ENCODE measurements at regions not wholly inside any gene's neighbourhood (a gene's known extent, or its start where the extent isn't known, plus 50 kb on each side); places are given as distances from the start of the nearest gene placed in this dataset.

- no peak for DNase-seq
Measured at GRCh38 chr2:235265348-235265965, 228.4 kb upstream of the AGAP1 start.

DNA sequence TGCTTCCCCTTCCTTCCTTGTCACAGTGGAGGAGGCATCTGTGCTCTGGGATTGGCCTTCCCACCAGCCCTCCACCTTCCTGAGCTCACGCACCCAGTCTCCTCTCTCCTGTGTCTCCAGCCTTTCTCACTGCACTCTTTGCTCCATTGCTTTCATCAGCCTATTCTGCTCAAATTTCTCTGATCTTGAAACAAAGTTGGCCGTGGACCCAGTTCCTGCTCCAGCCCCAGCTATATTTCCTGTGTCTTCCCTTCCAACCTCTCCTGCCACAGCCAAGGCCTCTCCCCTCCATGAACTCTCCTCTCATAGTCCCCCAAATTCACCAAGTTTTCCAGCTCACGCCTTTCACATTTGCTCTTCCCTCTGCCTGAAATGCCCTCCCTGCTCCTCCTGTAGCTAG is 226.6 kb upstream of the AGAP1 start:
- DNase-seq: no peak

- peak; percentile 30 for DNase-seq
Measured at GRCh38 chr2:235268535-235268934, 225.3 kb upstream of the AGAP1 start.

DNA sequence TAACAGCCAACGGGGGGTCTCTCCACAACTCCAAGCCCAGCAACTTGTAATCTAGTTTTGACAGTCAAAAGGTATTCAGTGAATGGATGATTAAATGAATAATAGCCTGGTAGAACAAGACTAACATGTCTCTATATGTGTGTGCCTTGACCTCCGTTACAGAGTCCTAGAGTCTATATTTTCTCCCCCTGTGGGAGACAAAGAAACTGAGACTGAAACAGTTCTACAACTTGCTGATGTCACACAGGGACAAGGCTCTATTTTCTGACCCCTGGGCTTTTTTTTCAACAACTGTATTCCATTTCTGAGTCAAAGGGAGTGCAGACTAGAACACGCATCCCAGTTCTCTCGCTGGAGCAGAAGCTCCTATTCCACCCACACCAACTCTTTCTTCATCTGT is 223.6 kb upstream of the AGAP1 start:
- no peak for DNase-seq

DNA sequence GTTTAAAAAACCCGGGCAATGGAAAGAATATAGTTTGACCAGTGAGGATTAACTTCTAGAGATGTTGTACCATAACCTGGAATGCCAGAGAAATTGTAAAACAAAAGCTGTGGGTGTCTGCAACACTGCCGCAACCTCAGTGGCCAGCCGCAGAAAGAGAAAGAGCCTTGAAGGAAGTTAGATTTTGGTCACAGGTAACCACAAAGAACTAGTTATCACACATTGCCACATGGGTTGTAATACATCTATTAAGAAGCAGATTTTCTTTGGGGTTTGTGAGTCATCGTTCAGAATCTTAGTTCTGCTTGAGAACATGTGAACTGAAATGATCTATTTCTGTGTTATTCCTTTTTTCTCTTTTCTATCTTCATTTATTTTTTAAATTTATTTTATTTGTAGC is 222.9 kb upstream of the AGAP1 start:
- no peak for DNase-seq

DNA sequence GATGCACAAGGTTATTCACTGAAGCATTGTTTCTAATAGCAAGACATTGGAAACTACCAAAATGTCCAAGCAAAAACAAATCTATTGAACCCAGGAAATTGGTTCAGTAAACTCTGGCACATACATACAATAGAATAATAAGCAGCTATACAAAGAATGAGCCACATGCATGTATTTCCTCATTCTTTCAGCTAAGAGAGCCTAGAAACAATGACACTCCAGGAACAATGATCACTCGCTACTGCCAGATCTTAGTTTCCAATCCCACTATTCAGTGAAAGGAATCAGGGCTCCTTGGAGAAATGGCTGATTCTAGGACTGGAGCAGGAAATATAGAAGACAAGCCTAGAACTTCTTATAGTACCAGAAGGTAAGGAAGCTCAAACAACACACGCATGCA is 221.9 kb upstream of the AGAP1 start:
- DNase-seq: peak; percentile 58

DNA sequence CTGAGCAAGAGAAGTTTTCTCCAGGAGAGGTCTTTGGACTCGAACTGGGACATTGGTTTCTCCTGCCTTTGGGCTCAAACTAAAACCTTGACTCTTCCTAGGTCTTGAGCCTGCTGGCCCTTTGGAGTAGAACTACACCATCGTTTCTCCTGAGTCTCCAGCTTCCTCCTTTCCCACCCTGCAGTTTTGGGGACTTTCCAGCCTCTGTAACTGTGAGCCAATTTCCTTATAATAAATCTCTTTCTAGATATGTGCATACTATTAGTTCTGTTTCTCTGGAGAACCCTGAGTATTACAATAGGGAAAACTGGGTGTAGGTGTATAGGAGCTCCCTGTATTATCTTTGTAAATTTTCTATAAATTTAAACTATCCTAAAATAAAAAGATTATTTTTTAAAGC is 219.8 kb upstream of the AGAP1 start:
- no peak for DNase-seq

DNA sequence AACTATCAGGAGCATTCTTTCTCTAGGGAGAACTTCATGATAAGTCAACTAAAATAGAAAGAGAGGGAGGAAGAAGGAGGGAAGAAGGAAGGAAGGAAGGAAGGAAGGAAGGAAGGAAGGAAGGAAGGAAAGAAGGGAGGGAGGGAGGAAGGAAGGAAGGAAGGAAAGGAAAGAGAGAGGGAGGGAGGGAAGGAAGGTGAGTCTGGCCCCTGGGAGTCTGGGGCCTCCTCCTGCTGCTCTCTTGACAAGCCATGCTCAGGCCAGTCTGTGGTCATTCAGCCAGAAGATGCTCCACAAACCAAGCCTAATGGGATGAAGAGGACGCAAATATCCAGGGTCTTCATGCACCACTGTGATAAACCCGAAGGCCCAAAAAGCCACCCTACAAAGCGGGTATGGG is 216.4 kb upstream of the AGAP1 start:
- no peak for DNase-seq

DNA sequence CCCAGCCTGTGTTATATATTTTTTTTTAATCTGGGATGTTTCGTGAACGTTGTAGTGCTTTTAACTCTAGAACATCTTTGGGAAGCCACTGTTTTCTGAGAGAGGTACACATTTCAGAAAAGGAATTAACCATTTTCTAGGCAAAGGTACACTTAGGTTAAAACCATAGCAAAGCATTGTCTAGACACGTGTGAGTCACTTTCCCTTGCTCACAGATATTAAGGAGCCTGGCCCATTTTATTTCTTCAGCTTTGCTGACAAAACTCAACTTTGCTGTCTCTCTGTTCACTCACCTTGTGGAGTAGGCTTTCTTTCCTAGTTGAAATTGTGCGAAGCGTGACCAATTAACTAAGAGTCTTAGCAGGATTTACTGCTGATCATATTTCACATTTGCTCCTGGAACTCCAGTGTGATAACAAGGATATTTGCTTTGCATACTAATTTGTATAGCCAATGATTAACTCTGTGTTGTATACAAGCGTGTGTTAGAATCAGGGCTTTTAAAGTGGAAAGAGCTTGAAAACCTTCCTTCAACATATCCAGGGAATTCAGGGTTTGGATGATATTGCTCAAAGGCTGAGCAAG is 215.0 kb upstream of the AGAP1 start:
- DNase-seq: no peak

DNA sequence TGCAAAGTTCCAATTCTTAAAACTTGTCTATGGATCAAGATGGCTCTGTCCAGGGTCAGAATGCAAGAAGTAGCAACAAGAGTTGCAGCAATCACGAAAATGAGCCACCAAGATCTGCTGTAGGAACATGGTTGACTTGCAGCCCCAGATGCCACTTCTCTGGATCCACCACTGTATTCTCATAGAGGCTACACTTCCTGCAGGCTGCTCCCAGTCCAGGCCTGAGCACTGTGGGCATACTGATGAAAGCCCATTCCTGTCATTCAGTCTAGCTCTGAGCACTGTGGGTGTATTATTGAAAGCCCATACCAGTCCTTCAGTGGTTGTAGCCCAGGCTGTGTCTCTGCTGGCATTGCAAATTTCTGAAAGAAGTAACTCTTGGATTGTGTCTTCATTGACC is 213.9 kb upstream of the AGAP1 start:
- no peak for DNase-seq

DNA sequence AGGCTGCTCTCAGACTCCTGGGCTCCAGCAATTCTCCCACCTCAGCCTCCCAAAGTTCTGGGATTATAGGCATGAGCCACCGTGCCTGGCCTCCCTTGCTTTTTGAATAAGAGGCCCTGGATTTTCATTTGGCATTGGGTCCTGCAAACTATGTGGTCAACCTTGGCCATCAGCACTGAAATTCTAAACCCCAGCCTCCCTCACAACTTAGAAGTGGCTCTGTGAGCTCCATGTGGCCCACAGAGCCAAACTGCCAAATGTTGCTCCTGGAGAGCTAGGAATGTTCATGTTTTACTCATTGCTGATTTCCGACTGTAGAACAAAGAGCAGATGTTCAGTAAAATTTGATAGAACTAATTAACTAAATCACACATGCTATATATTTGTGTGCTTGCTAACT is 210.6 kb upstream of the AGAP1 start:
- no peak for DNase-seq

DNA sequence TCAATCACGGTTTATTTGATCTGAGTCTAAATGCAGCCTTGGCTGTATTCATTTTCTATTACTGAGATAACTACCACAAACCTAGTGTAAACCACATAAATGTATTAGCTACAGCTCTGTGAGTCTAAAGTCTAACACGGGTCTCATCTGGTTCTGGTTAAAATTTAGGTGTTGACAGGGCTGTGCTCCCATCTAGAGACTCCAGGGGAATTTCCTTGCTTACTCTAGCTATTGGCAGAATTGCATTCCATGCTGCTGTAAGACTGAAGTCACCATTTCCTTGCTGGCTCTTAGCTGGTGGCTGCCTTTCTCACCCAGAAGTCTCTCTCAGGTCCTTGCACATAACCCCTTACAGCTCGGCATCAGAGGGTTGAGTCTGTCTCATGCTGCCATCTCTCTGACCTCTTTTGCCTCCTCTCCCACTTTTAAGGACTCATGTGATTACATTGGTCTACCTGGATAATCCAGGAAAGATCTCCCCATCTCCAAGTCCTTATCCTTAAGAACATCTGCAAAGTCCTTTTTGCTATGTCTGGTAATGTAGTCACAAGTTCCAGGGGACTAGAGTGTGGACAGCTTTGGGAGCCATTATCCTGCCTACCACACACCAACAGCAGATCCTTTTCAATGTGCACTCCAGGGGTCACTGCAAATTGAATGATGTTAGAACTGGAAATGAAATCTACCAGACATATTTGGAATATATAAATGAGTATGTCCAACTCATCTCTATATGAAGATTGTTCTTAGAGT is 207.0 kb upstream of the AGAP1 start:
- no peak for DNase-seq

DNA sequence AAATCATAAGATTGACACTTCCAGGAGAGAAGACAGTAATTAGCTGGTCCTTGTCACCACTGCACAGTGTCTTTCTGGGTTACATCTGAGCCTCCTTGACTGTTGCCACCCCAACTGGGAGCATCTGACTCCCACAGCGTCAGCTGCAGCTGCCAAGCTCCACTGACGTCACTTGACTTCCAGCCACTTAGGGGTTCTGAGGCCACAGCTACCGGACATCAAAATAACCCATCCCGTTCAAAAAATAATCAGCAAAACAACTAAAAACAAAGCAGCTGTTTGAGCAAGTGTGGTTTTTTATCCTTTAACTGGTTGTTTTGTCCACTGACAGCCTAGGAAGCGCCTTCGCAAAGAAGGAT is 206.5 kb upstream of the AGAP1 start:
- no peak for DNase-seq

- DNase-seq: no peak
Measured at GRCh38 chr2:235291461-235291860, 202.4 kb upstream of the AGAP1 start.

- no peak for DNase-seq
Measured at GRCh38 chr2:235293061-235293460, 200.8 kb upstream of the AGAP1 start.

- no peak for DNase-seq
Measured at GRCh38 chr2:235295831-235296230, 198.0 kb upstream of the AGAP1 start.

GRCh38 chr2:235300368-235301201 is 193.3 kb upstream of the AGAP1 start:
- peak; percentile 68 for DNase-seq

DNA sequence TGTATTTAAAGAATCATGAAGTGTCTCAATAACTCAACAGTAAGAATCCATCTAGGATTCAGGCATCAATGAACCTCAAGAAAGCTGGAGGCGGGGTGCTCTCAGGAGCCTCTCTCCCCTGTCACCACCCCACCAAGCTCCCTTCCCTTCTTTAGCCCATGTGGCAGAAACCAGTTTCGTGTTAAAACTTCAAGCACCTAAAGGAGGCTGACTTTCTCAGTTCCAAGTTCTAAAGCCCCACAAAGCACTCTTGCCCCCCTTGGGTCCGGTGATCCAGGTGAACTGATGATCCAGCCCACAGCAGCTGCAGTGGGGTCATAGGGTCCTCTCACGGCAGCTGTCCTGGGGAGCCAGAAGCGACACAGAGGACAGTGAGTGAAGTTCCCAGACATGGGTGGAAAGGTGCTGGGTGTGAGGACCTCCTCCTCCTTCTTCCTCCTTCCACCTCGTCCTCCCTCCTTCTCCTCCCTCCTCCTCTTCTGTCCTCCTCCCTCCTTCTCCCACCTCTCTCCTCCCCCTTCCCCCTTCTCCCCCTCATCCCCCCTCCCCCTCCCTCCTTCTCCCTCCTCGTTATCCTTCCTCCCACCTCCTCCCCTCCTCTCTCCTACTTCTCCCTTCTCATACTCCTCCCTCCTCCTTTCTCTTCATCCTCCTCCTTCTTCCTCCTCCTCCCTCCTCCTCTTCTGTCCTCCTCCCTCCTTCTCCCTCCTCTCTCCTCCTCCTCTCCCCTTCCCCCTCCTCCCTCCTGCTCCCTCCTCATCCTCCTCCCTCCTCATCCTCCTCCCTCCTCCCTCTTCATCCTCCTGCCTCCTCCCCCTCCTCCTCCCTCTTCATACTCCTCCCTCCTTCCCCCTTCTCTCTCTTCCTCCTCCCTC is 192.4 kb upstream of the AGAP1 start:
- no peak for DNase-seq

GRCh38 chr2:235302263-235302662 is 191.6 kb upstream of the AGAP1 start:
- no peak for DNase-seq

DNA sequence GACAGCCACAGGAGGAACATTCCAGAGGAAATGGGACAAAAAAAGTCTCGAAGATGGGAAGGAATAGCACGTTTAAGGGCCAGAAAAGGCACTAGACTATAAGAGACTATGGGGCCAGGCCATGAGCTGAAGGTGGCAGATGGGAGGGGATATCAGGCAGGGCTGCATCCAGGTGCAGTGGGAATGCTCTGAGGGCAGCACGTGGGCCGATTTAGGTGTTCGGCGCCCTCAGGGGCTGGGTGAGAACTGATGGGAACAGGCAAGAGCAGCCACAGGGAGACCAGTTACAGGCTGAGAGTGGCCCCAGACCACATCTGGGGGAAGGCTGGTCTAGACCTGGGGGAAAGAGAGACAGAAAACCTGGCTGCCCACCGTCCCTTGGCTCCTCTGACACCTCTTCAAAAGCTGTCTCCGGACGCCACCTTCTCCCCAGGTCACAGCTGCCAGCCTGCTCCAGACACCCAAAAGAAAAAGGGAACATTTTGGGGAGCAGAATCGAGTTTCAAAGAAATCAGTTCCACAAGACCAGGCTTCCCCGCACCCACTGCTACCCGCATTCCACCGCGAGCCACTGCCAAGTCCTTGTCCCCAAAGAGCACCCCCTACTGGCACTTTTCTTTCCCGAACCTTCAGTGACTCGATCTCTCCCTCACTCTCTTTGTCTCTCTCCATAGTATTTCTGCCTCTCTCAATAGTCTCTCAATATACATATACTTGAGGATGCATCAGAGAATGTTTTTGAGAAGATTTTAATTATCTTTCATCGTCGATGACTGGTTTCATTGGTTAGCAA is 190.1 kb upstream of the AGAP1 start:
- no peak for DNase-seq

GRCh38 chr2:235305678-235306077 is 188.2 kb upstream of the AGAP1 start:
- no peak for DNase-seq

DNA sequence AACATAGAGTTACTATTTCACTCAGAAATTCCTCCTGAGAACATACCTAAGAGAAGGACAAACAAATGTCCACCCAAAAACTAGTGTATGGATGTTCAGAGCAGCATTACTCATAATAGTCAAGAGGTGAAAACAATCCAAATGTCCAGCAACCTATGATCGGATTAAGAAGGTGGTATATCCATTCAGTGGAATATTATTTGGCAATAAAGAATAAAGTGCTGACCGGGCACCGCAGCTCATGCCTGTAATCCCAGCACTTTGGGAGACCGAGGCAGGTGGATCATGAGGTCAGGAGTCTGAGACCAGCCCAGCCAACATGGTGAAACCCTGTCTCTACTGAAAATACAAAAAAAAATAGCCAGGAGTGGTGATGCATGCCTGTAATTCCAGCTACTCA is 182.8 kb upstream of the AGAP1 start:
- no peak for DNase-seq
